GM12878 (cell line): ENCODE measurements at regions not wholly inside any gene's neighbourhood (a gene's known extent, or its start where the extent isn't known, plus 50 kb on each side); places are given as distances from the start of the nearest gene placed in this dataset.

Experiments used
- CTCF ChIP-seq, 3 experiments: IDR thresholded peaks in 2 of 3; conservative IDR thresholded peaks in 1 of 3; 2 replicates each; pipeline ENCODE4 v1.5.1; 2011; ENCODE audit warnings: low read depth in 3 of 3, low read length in 3 of 3, mild to moderate bottlenecking in 3 of 3, control low read depth in 2 of 3, moderate library complexity in 2 of 3, inconsistent platforms in 1 of 3, mixed read lengths in 1 of 3; ENCODE audit not compliant: control insufficient read depth in 2 of 3, insufficient read depth in 1 of 3; ENCODE audit errors: extremely low read depth in 1 of 3
- E2F4 ChIP-seq: IDR thresholded peaks from 2 replicates; pipeline ENCODE4 v1.6.1; 2012; ENCODE audit warnings: low read depth, low read length, improper control_type of control experiment
- GATAD2B ChIP-seq: fragments of 450-650 bp; conservative IDR thresholded peaks from 2 replicates; pipeline ENCODE4 v1.6.1; 2017; ENCODE audit warnings: low read depth, mild to moderate bottlenecking, moderate library complexity
- MEF2A ChIP-seq: IDR thresholded peaks from 2 replicates; pipeline ENCODE4 v1.6.1; 2011; ENCODE audit warnings: low read depth, mild to moderate bottlenecking, low read length, moderate library complexity; ENCODE audit not compliant: insufficient read depth
- POLR2A ChIP-seq: IDR thresholded peaks from 2 replicates; pipeline ENCODE4 v1.6.1; 2011; ENCODE audit warnings: low read depth, mild to moderate bottlenecking, low read length
- RFX5 ChIP-seq: IDR thresholded peaks from 2 replicates; pipeline ENCODE4 v1.6.1; 2011; ENCODE audit warnings: low read depth, low read length, improper control_type of control experiment
- SMC3 ChIP-seq: IDR thresholded peaks from 2 replicates; pipeline ENCODE4 v1.6.1; 2011; ENCODE audit warnings: low read length, improper control_type of control experiment, borderline replicate concordance
- TARDBP ChIP-seq: IDR thresholded peaks from 2 replicates; pipeline ENCODE4 v1.6.1; 2016; ENCODE audit warnings: borderline replicate concordance
- TF ChIP-seq, protein P1 (sequence below): fragments of 150-350 bp; IDR thresholded peaks from 2 replicates; pipeline ENCODE4 v1.6.1; 2016; ENCODE audit warnings: low read depth, low read length

DNA sequence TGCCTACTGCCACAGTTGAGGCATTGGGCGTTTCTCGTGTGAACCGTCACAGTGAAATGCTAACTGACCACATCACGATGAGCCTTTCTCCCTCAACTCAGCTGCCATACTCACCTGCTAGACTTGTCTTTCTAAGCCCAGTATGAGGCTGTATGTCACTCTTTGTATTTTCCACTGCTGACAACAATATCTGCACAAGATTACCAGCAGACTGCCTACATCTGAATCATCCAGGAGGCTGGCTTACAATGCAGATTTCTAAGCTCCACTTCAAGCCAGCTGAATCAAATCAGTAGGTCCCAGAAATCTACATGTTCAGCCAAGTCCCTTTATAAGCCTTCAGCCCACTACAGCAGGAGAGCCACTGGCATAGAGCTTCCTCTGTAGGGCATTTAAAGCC, 355.0 kb upstream of the DUSP10 start:
- TF ChIP-seq GATAD2B (no peak), SMC3 (no peak), POLR2A (no peak), E2F4 (no peak), TARDBP (no peak), MEF2A (no peak), CTCF (IDR thresholded peaks at IDR 0.05 in 2 of 3, conservative IDR thresholded peaks at IDR 0.05 in 1 of 3; ENCODE audit: control insufficient read depth in 2 of 3, extremely low read depth in 1 of 3, insufficient read depth in 1 of 3, low read depth in 3 of 3, low read length in 3 of 3) (no peak), RFX5 (no peak)
- TF ChIP-seq, protein P1, sequence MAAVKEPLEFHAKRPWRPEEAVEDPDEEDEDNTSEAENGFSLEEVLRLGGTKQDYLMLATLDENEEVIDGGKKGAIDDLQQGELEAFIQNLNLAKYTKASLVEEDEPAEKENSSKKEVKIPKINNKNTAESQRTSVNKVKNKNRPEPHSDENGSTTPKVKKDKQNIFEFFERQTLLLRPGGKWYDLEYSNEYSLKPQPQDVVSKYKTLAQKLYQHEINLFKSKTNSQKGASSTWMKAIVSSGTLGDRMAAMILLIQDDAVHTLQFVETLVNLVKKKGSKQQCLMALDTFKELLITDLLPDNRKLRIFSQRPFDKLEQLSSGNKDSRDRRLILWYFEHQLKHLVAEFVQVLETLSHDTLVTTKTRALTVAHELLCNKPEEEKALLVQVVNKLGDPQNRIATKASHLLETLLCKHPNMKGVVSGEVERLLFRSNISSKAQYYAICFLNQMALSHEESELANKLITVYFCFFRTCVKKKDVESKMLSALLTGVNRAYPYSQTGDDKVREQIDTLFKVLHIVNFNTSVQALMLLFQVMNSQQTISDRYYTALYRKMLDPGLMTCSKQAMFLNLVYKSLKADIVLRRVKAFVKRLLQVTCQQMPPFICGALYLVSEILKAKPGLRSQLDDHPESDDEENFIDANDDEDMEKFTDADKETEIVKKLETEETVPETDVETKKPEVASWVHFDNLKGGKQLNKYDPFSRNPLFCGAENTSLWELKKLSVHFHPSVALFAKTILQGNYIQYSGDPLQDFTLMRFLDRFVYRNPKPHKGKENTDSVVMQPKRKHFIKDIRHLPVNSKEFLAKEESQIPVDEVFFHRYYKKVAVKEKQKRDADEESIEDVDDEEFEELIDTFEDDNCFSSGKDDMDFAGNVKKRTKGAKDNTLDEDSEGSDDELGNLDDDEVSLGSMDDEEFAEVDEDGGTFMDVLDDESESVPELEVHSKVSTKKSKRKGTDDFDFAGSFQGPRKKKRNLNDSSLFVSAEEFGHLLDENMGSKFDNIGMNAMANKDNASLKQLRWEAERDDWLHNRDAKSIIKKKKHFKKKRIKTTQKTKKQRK, result no peak
